HG03342 (cell line): ENCODE measurements at regions not wholly inside any gene's neighbourhood (a gene's known extent, or its start where the extent isn't known, plus 50 kb on each side); places are given as distances from the start of the nearest gene placed in this dataset.
"Not testable (repeated sequence)": the region's sequence is repeated elsewhere in the genome, so short reads cannot be mapped to it uniquely, and the experiment has no call there.

Experiments used
- ATAC-seq: cut with Tn5 transposase; IDR thresholded peaks from one replicate; pipeline ENCODE4 v1.9.1; 2021; ENCODE audit warnings: mild to moderate bottlenecking, moderate library complexity; ENCODE audit not compliant: unreplicated experiment

DNA sequence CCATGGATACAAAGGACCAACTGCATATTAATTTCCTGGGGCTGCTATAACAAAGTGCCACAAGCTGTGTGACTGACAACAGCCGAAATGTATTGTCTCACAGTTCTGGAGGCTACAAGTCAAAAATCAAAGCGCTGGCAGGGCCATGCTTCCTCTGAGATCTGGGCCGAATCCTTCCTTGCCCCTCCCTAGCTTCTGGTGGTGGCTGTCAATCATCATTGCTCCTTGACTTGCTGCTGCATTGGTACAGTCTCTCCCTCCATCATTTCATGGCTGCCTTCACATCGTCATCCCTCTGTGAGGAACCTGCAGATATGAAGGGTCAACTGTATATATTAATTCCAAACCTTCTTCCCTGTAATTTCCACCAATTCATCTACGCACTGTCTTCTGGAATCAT lies 118.3 kb downstream of the EXOC5 start:
- ATAC-seq, result no peak

DNA sequence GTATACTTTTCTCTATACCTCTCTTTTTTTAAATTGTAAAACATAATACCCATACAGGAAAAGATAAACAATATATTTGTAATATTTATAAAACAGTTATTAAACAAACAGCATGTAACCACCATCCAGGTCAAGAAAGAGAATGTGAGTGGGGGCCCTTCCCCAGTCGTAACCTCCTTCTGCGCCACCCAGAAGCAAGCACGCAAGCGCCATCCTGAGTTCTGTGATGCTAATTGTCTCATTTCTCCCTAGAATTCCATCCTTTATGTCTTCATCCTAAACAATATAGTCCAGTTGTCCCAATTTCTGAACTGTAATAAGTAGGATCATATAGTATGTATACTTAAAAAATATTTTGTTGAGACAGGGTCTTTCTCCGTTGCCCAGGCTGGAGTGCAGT lies 129.5 kb downstream of the EXOC5 start:
- ATAC-seq, result no peak

DNA sequence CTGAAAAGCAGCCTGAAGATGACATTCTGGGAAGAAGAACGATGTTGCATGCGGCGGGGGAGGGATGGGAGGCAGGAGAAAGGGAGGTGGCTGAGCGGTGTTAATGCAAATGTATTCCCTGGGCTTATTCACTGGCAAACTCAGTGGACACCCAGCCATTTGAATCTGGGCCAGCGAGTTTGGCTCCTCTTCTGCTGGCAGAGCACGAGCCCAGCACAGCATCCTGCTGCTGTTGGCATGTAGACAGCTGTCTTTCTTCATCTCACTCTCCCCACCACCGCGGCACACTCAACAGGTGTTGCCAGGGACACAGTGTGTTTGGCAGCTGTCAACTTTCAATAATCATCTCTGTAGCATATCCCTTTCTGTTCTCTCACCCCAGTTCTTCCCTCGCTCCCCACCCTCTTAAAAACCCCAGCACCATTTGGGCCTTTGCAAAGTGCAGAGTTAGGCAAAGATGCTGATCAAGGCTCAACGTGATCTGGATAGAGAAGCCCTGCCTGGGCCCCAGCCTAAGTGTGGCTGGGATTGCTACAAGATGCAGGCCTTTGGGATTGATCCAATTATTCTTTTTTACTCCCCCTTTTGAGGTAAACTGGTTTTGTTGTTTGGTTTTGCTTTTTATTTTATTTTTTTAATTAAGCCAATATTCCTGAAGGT lies 131.9 kb downstream of the EXOC5 start:
- ATAC-seq, result no peak

DNA sequence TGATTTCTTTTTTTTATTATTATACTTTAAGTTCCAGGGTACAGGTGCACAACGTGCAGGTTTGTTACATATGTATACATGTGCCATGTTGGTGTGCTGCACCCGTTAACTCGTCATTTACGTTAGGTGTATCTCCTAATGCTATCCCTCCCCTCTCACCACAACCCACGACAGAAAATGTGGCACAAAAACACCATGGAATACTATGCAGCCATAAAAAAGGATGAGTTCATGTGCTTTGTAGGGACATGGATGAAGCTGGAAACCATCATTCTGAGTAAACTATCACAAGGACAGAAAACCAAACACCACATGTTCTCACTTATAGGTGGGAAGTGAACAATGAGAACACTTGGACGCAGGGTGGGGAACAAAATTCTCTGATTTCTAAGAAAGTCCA lies 140.9 kb downstream of the EXOC5 start:
- ATAC-seq, result not testable (repeated sequence)

DNA sequence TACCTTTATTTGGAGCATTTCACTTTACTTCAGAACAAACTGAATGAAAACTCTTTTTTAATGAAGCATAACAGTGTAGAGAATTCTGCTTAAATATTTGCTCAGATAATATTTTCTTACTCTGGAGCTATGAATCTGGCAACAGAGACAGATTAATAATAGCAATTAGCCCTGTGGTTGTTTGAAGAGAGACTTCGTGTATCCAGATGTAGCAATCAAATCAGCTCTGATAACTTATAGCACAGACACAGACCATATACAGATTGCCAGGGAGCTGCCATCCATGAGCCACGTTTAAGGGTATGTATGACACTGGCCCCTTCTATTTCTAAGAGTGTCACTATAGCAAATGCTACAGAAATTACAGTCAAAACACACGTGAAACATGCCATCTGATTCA lies 146.6 kb downstream of the EXOC5 start:
- ATAC-seq, result no peak

DNA sequence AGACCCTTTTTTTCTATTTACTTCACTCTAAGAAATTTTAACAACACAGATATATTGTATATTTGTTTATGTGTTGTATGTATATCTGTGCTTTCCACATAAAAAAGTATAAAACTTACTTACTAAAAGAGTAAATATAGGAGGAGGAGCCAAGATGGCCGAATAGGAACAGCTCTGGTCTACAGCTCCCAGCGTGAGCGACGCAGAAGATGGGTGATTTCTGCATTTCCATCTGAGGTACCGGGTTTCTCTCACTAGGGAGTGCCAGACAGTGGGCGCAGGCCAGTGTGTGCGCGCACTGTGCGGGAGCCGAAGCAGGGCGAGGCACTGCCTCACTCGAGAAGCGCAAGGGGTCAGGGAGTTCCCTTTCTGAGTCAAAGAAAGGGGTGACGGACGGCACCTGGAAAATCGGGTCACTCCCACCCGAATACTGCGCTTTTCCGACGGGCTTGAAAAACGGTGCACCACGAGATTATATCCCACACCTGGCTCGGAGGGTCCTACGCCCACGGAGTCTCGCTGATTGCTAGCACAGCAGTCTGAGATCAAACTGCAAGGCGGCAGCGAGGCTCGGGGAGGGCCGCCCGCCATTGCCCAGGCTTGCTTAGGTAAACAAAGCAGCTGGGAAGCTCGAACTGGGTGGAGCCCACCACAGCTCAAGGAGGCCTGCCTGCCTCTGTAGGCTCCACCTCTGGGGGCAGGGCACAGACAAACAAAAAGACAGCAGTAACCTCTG lies 156.5 kb downstream of the EXOC5 start:
- ATAC-seq, result not testable (repeated sequence)

DNA sequence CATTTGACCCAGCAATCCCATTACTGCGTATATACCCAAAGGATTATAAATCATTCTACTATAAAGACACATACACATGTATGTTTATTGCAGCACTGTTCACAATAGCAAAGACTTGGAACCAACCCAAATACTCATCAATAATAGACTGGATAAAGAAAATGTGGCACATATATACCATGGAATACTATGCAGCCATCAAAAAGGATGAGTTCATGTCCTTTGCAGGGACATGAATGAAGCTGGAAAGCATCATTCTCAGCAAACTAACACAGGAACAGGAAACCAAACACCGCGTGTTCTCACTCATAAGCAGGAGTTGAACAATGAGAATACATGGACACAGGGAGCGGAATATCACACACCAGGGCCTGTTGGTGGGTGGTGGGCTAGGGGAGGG lies 158.3 kb downstream of the EXOC5 start:
- not testable (repeated sequence) for ATAC-seq

DNA sequence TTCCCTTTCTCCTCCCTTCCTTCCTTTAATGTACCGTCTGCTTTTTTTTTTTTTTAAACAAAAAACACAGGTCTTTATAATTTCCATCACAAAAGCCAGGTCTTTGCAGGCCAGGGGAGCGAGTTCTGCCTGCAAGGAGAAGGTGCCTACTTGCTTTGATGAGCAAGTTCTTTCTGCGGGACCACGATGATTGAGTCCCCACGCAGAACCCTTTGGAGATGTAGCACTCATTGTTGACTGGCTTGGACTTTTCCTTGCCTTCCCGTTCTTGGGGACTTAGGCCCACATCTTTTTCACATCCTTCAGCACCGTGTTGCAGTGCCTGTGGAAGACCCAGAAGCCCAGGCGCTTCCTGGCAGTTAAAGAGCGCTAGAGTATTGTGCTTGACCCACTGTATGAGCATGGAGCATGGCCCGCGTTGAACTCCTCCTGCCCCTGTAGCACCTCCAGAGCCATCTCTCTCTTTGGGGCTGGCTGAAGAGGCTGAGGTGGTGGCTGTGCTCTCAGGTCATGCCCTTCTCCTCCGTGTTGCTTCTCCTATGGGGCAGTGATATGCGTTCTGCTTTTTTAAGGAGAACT lies 177.6 kb downstream of the EXOC5 start:
- no peak for ATAC-seq

DNA sequence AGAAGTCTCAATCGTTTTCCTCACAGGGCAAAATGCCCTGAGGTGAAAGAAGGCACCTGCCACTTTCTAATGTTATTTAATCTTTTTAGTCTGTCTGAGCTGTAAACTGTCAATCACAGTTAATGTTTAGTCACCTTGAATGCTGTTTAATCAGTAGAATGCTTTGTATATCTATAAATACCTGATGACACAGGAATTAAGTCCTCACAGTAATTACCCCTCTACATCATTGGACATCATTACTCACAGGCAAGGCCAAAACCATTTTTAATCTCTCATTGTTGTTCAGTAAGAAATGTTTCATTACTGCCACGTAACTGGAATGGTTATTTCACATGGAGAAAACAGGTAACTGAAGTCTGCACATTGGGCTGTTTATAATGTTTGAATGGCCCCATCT lies 178.8 kb downstream of the EXOC5 start:
- no peak for ATAC-seq

DNA sequence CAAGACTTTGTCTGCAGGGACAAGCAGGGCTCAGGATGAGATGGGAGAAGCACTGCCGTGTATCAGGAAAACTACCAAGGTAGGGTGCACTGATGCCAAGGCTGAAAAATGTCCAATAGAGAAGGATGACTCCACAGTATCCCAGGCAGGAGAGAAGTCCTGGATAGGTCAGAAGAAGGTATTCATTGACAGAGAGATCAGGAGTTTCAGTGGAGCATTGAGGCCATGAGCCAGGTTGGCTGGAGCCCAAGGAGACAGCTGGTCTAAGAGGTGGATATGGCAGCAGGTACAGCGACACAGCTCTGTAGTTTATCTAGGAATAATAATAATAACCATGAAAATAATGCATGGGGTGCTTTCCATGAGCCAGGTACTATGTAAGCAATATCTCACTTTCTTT lies 180.9 kb downstream of the EXOC5 start:
- no peak for ATAC-seq

DNA sequence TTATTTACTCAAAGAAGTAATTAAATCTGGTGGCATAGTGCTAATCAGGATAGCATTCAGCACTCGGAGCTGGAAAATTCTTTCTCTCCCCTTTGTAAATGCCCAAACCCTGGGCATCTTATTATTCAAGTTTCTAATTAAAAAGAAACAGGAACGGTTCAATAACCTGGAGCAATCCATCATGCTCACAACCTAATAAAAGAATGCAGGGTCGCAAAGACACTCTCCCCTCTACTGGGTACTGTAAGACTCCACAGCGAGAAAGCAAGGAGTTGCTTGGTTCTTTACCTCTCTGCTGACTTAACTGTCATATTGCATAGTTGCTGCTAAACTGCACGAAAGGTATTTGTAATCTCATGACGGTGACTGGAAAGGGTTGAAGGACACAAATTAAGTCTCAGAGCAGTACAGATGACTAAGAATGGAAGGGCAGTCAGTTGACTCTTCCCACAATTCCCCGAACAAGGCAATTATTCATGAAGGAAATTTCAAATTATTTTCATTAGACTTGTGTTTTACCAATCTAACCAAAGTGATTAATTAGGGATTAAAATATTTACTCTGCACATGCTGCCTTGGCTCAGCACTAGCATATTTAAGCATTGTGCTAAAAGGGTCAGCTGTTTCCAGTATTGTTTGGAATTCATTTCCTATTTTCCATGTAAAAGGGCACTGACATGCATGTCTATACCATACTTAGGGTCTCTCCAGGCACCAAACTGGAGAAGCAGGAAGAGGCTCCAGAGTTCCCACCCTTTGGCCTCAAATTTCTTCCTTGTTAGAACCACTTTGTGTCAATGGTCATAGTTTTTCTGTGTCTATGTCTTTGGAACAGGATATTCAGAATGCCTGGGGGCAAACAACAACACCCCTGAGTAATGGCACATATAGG lies 182.2 kb downstream of the EXOC5 start:
- ATAC-seq, result no peak

DNA sequence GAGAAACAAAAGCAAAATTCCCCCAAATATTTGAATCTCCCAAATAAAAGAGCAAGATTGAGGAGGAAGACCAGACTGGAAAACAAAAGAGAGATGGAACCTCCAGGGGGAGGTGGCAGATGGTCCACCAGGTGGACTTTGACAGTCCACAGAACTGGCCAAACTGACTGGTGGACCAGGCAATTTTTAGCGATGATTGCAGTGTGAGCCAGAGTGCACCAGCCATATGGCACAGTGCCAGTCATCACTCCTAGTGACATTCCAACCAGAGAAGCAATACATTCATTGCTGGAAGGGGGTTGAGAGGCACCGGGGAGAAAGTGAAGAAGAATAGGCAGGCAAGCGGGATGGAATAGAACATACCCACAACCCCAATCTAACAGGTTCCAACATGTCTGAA lies 182.9 kb downstream of the EXOC5 start:
- ATAC-seq, result no peak

DNA sequence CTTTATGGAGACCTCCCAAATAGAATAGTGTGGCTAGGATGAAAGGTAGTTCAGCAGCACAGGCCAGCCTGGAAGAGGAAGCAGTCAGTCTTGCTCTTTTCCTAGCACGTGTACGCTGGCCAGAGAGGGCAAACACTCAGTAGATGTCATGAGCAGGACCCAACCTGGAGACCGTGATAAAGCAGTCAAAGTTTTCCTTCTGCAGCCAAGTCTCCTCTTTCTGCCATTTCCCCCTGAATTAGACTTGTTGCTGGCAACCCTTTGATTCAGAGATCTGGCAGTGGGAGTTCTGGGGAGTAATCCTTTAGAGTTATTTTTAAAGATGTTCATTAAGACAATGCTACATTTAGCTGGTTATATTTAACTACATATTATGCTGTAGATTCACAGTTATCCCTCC lies 183.7 kb downstream of the EXOC5 start:
- no peak for ATAC-seq

DNA sequence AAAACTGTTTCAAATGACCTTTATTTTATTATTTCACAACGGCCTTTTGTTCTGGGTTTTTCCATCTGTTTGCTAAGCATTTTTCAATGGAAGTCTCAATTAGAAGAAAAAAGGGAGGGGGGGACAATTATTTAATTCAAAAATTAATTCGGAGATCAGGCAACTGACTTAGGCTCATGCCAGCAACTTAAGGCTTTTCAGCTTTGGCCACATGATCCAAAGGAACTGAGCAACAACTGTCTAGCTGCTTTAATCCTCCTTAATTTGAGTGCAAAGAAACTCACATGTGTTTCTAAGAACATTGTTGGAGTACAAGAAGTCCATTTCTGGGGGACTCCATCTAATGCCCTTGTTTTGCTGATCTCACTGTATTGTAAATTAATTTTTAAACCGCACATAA lies 188.0 kb downstream of the EXOC5 start:
- no peak for ATAC-seq

DNA sequence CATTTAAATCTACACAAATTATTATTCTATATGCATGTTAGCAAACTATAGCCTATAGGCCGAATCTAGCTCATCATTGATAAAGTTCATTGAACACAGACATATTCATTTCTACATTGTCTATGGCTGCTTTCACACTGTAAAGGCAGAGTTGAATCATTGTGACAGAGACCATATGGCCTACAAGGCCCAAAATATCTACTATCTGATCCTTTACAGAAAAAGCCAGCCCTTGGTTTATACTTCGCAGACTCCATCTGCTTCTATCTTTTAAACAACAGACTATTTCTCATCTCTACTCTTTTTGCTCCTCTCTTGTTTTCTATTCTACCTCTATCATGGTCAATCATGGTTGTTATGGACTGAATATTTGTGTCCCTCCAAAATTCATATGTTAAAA lies 190.7 kb downstream of the EXOC5 start:
- ATAC-seq, result no peak

DNA sequence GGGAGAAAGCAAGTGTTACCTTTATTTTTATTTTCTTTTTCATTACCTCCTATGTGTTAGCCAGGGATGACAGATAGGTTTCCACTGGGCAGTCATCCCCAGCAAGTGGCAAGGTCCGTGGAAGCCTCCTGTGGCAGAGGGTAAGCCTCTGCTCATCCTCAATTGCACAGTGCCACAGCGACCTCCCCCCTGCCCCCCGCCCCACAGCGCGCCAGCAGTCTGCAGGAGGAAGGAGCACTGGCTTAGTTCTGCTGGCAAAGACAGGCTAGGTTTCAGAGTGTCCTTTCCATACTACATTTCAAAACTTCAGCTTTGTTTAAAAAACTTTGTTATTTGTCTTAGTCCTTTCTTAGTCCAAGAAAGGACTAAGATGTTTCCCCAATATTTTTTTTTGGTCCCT lies 194.7 kb downstream of the EXOC5 start:
- no peak for ATAC-seq

DNA sequence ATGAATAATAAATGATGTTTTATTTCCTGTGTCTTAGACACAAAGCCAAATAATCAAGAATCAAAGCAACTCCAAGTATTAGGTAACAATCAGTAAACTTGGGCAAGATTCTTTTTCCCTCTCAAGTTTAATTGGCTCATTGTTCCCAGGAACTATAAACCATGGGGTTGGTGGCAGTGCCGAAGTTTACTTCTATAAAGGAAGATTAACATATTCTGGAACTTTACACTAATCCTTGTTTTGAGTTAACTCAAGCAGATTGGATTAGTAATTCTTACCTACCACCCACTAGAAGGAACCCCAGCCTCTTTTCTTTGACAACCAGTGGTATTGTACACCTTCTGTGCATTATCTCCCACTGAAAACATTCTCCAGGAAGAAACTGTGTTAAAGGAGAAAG lies 197.1 kb downstream of the EXOC5 start:
- ATAC-seq, result no peak

DNA sequence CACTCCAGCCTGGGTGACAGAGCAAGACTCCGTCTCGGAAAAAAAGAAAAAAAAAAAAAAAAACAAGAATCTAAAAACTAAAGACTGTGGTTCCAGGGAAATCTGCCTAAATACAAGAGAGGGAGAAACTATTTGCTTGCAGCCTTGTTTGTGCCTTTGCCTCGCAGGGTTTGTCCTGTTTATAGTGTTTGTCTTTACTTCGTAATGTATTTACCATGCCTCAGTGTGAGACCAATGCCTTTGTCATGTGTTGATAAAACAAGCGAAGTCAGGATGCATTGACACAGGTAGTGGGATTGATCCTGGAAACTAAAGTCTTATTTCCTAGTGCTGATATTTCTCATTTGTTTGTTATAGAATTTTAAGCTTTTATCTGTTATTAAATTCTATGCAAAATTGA lies 199.0 kb downstream of the EXOC5 start:
- ATAC-seq, result no peak

DNA sequence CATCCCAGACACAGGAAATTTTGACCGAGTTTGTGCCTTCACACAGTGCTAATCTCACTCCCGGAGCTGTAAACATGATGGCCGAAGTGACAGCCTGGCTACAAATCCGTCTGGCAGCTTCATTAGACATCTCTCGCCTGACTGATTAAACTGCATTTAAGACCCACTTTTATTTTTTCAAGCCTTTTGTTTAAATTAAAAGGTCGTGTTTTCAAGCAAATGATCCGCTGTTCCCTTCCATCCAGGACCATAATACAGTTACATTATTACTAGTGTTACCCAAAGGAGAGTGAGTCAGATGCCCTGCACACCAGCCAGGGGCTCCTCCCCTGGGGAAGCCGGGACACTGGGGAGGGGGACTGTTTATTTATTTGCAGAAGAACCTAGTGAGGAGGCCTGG lies 200.2 kb downstream of the EXOC5 start:
- no peak for ATAC-seq

DNA sequence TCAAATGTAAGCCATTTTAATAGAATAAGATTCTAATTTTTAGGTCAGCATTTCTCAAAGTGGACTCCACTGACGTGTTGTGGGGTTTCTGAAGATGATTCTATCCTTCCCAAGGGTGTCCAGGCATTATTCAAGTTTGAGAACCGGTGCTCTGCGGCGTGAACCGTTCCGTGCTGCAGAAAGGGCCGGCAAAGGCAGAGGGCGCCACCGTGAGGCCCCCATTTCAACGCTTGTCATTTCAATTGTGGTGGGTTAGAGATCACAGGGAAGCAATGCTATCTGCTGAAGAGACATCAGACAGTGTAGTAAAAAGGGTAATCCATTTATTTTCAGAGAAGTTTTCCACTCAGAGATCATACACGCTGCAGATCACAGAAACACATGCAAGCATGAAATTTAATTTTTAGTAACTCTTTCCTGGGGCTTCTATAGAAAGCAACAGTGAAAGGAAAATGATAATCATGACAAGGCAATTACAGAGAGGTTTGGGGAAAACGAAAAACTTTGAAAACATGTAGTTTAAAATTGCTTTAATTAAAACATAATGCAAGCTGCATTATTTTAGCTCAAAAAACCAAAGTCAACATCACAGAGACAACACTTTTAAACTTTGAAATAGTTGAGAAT lies 201.7 kb downstream of the EXOC5 start:
- ATAC-seq, result peak; percentile 80

DNA sequence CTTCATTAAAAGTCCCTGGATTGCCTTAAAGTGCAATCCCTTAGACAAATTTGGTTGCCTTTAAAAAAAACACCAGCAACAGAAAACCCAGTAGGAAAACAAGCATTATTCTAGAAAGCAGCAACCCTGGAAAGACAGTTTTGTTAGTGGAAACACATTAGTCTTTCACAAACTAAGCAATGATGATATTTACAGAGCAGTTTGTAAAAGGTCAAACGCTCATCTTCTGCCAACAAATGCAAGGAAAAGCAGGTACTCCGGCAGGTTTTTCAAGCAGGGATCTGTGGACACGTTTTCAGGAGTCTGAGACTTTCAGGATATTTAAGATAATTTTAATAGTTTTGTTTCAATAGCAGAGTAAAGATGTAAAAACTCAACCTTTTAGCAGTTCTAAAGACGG lies 202.2 kb downstream of the EXOC5 start:
- ATAC-seq, result no peak
